Middle frontal gyrus (tissue), 1 donor: ENCODE measurements at regions not wholly inside any gene's neighbourhood (a gene's known extent, or its start where the extent isn't known, plus 50 kb on each side); places are given as distances from the start of the nearest gene placed in this dataset.
A peak's percentile ranks its signal among the peaks of the same experiment; 100 is the strongest.

Experiments
- DNase-seq: peaks from one replicate; pipeline ENCODE4 v3.0.0-alpha.2; 2015; ENCODE audit warnings: low spot score; ENCODE audit errors: extremely low spot score

DNA sequence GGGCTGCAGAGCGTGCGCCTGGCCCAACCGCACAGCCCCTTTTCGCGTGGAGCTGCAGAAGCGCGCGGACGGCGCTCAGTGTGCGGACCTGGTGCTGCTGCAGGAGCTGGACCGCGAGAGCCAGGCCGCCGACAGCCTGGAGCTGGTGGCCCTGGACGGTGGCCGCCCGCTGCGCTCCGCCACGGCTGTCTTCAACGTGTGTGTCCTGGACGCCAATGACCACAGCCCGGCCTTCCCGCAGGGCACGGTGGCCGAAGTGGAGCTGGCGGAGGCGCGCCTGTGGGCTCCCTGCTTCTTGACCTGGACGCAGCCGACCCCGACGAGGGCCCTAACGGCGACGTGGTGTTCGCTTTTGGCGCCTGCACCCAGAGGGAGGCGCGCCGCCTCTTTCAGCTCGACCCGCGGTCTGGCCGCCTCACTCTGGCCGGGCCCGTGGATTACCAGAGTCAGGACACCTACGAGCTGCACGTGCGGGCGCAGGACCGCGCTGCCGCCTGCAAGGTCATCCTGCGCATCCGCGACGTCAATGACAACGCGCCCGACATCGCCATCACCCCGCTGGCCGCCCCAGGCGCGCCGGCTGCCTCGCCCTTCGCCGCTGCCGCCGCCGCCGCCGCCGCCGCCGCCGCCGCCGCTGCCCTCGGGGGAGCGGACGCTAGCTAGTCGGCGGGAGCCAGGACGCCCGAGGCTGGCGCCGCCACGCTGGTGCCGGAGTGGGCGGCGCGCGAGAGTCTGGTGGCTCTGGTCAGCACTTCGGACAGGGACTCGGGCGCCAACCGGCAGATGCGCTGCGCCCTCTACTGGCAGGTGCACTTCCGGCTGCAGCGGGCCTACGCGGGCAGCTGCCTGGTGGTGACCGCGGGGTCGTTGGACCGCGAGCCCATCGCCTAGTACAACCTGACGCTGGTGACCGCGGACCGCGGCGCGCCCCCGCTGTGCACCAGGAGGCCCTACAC lies 172.2 kb downstream of the OLFM4 start:
- DNase-seq: no peak

- DNase-seq: no peak
These were observed 173.0 kb downstream of the OLFM4 start for GRCh38 chr13:53201454-53202225.

GRCh38 chr13:53204598-53204997 lies 176.0 kb downstream of the OLFM4 start:
- DNase-seq: no peak

DNA sequence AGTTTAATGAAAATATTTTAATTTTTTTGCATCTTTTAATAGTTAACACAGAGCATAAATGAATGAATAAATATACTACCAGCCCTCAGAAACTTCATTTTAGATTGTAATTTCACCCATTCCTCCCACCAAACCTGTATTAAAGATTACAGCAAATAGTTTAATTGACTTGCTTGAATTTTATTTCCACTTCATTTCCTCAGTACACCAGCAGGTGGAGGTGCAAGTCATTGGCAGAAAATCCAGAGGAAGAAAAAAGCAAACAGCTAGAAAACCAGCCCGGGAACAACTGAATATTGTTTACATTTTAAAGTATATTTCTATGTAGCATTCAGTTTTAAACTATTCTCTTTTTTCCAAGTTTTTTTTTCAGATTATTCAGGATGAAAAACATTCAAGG lies 177.8 kb downstream of the OLFM4 start:
- no peak for DNase-seq

DNA sequence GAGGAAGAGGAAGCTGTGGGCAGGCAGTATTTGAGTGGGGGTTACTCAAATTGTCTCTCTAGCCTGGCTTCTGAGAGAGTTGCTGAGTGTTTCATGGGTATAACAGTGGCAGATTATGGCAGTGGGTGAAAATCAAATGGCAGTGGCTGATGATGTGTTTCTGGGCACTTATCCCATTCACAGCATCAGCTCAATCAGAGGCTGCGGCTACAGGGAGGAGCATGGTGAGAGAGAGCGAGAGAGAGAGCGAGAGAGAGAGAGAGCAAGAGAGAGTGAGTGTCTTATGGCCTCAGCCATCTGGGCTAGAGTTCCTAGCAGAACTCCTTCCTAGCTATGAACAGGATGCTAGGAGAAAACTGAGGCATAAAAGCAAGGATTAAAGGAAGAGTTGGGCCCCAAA lies 178.9 kb downstream of the OLFM4 start:
- no peak for DNase-seq

DNA sequence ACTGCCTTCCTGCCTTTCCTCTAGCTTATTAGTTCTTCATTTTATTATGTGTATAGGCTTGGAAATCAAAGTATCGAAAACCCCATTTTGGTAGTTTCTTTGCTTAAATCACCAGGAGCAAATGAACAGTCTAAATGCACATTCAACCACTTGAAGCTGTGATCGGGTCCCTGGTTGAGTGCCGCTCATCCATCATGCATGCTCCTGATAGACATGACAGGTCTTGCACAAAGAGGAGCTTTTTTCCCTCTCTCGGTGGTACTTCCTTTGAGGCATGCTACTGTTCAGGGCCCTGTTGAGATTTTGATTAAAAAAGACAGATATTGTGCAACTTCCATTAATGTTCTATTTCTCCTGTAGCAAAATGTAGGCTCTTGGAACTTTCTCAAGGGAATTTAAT lies 185.8 kb downstream of the OLFM4 start:
- DNase-seq: no peak

GRCh38 chr13:53215563-53215962 lies 186.9 kb downstream of the OLFM4 start:
- no peak for DNase-seq

DNA sequence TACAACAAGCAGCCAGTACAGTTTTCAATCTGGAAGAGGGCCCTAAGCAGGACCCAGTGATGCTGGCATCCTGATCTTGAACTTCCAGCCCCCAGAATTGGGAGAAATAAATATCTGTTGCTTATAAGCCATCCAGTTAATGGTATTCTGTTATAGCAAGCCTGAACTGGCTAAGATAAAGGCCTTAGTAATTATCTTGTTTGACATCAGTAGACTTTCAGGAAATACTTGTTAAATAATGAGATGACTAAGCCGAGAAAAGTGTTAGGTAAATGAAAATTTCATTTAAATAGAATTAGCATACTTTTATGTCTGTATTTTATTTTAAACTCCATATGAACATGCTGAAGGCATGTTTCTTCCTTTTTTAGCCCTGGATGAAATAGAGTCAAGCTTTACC lies 188.2 kb downstream of the OLFM4 start:
- DNase-seq: no peak

DNA sequence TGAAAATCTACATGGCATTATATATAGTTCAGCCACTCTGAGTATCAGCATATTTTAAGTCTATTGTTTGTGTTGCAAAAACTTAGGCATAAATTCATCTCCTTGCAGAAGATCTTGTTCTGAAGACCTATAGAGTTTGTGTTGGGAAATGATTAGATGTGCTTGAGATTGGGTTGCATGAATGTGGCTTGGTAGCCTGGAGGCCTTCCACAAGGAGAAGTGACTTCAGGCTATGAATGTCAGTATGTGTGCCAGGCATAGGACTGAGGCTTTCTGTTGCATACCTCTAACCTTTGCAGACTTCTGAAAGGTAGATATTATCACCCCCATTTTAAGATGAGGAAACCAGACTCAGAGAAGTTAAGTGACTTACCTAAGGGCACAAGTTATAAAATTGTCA lies 188.6 kb downstream of the OLFM4 start:
- no peak for DNase-seq

- no peak for DNase-seq
These were observed 191.4 kb downstream of the OLFM4 start for GRCh38 chr13:53220038-53220437.

- no peak for DNase-seq
These were observed 209.1 kb downstream of the OLFM4 start for GRCh38 chr13:53237696-53238095.

GRCh38 chr13:53238261-53238660 lies 209.6 kb downstream of the OLFM4 start:
- DNase-seq: no peak

- no peak for DNase-seq
These were observed 211.9 kb downstream of the OLFM4 start for GRCh38 chr13:53240401-53241025.

GRCh38 chr13:53241891-53242348 lies 213.3 kb downstream of the OLFM4 start:
- no peak for DNase-seq

GRCh38 chr13:53249236-53249635 lies 220.6 kb downstream of the OLFM4 start:
- DNase-seq: no peak

- peak; percentile 81 for DNase-seq
These were observed 221.8 kb downstream of the OLFM4 start for GRCh38 chr13:53250272-53250875.

- no peak for DNase-seq
These were observed 222.4 kb downstream of the OLFM4 start for GRCh38 chr13:53250977-53251376.

- DNase-seq: no peak
These were observed 225.9 kb downstream of the OLFM4 start for GRCh38 chr13:53254500-53254899.

- DNase-seq: no peak
These were observed 227.2 kb downstream of the OLFM4 start for GRCh38 chr13:53255795-53256194.

- no peak for DNase-seq
These were observed 232.0 kb downstream of the OLFM4 start for GRCh38 chr13:53260594-53260993.

DNA sequence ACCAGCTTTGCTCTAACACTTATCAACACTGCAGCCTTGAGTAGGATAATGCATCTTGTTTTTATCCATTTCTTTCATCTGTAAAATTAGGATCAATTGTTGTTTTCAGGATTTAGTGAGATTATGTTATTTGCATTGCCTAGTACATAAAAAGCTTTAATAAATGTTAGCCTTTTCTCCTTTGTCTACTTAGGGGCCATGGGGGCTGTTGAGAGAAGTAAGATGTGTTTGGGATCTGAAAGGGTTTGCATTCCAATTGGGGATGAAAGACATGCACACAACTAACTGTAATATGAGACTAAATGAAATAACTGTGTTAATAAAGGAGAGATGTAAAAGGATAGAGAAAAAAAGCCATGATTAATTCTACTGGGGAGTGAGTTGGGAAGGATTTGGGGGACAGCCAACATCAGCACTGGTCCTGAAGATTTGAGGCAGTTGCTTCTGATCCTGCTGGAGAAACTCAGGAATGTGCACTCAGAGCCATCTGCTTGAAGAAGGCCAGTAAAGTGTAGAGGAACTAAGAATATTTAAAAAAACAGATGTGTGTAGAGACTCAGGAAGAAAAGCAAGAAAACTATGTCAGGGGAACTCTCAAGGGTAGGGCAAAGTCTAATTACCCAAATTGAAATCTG lies 236.3 kb downstream of the OLFM4 start:
- DNase-seq: no peak
